GM12875 (cell line): ENCODE measurements at regions not wholly inside any gene's neighbourhood (a gene's known extent, or its start where the extent isn't known, plus 50 kb on each side); places are given as distances from the start of the nearest gene placed in this dataset.

ENCODE experiments used
- H3K4me3 ChIP-seq: one replicate; pipeline ENCODE4 v1.5.1; 2011; ENCODE audit warnings: low read depth, low read length, control low read depth
- CTCF ChIP-seq: IDR thresholded peaks from 2 replicates; pipeline ENCODE4 v1.5.1; 2011; ENCODE audit warnings: low read depth, mild to moderate bottlenecking, control low read depth, inconsistent platforms, low read length, moderate library complexity, borderline replicate concordance; ENCODE audit not compliant: insufficient read depth

- no peak for TF ChIP-seq CTCF
Measured at GRCh38 chr3:117005274-117005673, 295.7 kb downstream of the TUSC7 start.

GRCh38 chr3:117005911-117006522 lies 296.4 kb downstream of the TUSC7 start:
- TF ChIP-seq CTCF = no peak
- H3K4me3 ChIP-seq = no peak overlapping the region

More at GRCh38 chr3:117005274-117005673, 295.7 kb downstream of the TUSC7 start:
- H3K4me3 ChIP-seq = no peak overlapping the region

GRCh38 chr3:117010318-117010717 lies 300.7 kb downstream of the TUSC7 start:
- no peak for TF ChIP-seq CTCF
- no peak overlapping the region for H3K4me3 ChIP-seq

- no peak for TF ChIP-seq CTCF
- no peak overlapping the region for H3K4me3 ChIP-seq
Measured at GRCh38 chr3:117011687-117012250, 302.2 kb downstream of the TUSC7 start.

GRCh38 chr3:117016378-117016777 lies 306.8 kb downstream of the TUSC7 start:
- H3K4me3 ChIP-seq = no peak overlapping the region
- no peak for TF ChIP-seq CTCF

GRCh38 chr3:117017135-117017894 lies 307.7 kb downstream of the TUSC7 start:
- no peak overlapping the region for H3K4me3 ChIP-seq
- no peak for TF ChIP-seq CTCF
